Fibroblast of skin of abdomen (primary cell): ENCODE measurements at regions not wholly inside any gene's neighbourhood (a gene's known extent, or its start where the extent isn't known, plus 50 kb on each side); places are given as distances from the start of the nearest gene placed in this dataset.
A peak's percentile ranks its signal among the peaks of the same experiment; 100 is the strongest.

Experiments
- DNase-seq: peaks from one replicate; pipeline ENCODE4 v3.0.0-alpha.2; 2013

DNA sequence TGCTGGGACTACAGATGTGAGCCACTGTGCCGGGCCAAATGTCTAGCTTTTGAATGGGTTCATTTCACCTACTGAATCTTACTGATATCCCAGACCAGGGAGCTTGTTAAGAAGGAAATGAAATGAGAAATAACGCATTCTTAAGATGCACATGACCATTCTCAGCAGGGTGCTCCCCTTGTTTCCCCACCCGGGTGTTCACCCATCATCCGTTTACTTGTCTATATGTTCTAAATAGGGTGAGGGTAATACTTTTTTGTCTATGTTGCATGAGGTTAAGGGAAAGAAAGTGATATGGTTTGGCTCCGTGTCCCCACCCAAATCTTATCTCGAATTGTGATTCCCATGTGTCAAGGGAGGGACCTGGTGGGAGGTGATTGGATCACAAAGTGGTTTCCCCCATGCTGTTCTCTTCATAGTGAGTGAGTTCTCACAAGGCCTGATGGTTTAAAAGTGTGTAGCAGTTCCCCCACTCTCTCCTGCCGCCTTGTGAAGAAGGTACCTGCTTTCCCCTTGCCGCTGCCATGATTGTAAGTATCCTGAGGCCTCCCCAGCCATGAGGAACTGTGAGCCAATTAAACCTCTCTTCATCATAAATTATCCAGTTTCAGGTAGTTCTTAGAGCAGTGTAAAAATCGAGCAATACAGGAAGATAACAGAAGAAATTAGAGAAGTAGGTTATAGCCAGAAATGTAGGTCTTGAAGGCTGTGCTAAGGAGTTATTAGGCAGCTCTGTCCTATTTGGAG lies 129.1 kb downstream of the DDX1 start:
- DNase-seq: no peak

DNA sequence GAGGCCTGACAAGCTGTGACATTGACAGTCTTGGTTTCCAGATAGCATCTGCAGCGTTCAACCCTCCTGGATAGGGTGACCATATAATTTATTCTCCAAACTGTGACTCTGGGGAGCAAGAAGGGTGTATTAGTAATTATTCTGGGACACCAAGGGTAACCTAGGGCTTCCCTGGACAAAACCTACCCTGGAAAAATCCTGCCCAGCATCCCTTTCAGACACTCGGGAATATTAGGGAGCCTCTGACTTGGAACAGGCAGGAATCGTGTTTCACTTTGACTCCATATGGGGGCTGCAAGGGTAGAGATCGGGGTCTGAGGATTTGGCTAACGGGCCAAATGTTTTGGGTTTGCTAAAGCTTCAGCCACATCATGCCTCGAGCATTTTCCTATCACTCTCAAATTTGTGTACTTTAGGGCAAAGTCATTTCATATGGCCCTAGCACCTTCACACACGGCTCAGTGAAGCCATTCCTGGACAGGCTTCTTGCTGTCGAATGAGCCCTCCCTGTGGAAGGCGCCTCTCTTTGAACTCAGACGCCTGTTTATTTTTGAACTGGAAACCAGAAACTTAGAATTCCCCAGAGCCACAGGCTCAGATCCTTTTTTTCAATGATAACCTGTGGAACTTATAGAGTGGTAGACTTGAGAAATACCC lies 129.9 kb downstream of the DDX1 start:
- no peak for DNase-seq

DNA sequence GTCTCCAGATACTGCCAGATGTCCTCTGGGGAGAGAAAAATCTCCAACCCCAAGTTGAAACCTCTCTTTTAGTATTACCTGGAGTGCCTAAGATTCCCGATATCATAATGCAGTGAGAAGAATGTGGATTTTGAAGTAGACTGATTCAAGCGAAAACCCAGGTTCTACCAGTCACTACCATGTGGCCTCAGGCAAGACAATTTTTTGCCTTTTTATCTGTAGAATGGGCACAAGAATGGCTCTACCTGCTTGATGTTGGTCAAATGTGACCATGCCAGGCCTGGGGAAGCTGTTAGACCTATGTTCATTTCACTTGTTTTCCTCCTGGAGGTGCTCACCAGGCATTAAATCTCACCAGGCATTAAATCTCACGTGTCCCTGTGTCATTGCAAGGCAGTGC lies 131.3 kb downstream of the DDX1 start:
- no peak for DNase-seq

DNA sequence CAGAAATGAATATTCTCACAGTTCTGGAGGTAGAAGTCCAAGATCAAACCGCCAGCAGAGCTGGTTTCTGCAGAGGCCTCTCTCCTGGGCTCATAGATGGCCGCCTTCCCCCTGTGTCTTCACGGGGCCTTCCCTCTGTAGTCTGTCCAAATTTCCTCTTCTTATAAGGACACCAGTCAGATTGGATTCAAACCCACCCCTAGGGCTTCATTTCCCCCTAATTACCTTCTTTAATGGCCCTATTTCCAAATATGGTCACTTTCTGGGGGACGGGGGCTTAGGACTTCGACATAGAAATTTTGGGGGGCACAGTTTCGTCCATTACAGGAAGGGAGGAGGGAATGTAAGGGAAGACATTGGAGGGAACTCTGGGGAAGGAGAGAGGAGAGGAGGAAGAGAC lies 132.6 kb downstream of the DDX1 start:
- DNase-seq: no peak

DNA sequence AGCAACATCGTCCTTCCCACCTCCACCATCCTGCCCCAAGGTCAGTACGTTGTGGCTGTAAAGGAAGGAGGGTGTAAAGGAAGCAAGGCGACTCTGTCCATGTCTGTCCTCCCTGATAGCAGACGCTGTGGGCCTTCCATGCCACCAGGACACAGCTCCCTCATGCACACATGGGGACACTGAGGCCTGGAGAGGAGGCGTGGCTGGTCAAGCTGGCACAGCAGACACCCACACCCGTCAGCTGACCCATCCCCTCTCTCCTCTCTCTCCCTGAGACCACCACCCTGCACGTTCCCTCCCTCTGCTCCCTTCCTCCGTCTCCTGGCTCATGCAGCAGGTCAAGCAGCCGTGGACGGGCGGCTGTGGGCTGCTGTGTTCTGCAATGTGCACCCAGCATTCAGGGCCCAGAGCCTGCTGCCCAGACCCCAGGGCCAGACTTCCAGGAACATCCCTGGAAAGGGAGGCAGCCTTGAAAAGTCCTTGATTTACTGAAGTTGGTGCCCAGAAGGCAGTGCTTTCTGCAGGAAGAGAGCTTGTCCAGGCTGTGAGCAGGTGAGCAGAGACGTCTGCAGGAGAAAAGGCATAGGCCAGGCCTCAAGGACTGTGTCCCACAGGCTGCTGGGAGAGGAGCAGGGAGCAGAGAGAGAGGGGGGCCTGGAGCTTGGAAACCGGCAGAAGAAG lies 133.6 kb downstream of the DDX1 start:
- no peak for DNase-seq

DNA sequence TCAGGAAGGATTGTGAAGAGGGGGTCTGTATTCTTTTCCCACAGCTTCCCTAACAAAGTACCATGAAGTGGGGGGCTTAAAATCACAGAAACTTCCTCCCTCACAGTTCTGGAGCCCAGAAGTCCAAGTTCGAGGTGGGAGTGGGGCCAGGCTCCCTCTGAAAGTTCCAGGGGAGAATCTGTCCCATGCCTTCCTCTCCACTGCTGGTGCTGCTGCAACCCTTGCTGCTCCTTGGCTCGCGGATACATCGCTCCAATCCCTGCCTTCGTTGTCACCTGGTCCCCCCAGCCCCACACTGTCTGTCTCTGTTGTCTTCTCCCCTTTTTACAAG lies 134.1 kb downstream of the DDX1 start:
- no peak for DNase-seq

DNA sequence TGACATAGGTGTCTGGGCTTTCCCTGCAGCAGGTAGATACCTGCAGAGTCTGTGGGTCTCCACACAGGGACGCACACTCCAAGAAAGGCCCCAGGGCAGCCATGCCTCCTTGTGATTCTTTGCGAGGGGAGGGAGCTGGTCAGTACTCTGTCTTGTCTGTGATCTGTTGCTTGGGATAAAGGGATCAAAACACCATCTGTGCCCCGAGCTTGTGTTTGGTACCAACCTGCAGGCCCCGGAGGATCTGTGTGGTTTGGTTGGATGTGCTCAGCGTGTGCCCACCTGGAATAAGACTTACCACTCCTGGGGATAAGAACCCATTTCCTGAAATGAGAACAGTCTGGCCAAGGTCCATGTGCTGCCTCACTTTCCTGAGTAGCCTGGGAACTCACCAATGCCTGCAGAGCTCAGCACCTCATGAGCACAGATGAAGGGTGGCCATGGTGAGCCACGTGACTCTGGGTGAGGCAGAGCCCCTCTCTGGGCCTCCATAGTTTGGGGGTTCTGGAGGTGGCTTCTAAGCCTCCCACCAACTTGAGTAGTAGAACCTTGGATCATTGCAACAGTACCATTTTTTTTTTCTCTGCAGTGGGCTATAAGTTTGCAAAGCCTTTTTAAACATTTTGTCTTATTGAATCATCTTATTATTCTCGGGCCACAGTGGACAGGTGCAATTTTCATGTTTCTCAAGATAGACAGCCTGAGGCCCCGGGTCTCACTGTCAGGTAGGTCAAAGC lies 134.8 kb downstream of the DDX1 start:
- no peak for DNase-seq

DNA sequence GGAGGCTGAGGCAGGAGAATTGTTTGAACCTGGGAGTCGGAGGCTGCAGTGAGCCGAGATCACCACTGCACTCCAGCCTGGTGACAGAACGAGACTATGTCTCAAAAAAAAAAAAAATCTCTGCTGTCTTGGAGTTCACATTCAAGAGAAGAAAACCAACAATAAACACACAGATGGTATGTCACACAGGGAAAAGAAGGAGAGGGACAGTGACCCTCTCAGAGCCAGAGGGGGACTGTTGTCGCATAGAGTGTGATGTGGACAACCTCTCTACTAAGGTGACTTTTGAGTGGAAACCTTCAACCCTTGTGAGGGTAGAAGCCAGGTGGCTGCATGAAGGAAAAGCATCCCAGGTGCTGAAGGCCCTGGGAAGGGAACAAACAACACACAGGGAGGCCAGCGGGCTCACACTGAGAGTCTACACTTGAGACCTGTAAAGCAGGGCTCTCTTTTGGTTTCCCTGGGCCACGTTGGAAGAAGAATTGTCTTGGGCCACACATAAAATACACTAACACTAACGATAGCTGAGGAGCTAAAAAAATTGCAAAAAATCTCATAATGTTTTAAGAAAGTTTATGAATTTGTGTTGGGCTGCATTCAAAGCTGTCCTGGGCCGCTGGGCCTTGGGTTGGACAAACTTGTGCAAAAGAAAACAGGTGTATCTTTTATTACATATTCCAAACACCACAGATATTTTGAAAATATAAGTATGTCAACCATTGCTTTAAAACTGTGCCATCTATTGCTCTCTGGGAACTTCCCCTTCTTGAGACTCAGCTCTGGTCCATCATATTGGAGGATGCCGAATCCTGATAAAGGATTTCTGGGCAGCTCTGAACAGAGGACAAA lies 136.0 kb downstream of the DDX1 start:
- no peak for DNase-seq

DNA sequence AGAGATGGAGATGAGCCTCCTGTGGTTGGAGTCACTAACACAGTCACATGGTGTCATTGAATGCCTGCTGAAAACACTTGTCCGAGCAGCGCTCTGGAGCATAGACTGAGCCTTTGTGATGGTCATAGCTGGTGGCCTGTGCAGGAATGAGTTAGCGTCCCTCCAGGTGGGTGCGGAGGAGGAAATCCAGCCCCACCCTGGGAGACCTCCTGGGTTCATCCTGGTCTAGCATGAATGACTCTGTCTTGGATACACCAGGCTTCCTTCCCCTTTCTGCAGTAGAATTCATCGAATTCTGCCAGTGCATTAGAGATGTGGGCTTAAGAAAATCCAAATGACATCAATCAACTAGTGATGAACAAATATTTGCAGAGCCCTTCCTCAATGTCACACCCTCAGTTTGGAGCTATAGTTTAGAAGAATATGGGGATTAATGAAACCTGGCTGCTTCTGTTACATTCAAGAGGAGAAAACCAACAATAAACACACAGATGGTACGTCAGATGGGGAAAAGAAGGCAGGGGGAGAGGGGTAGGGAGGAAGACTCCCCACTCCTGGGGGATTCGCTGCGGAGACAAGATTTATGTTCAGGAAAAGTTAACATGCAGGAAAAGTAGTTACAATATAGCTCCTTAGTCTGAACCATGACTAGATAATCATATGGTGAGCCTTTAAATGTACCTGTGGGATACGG lies 136.7 kb downstream of the DDX1 start:
- no peak for DNase-seq

DNA sequence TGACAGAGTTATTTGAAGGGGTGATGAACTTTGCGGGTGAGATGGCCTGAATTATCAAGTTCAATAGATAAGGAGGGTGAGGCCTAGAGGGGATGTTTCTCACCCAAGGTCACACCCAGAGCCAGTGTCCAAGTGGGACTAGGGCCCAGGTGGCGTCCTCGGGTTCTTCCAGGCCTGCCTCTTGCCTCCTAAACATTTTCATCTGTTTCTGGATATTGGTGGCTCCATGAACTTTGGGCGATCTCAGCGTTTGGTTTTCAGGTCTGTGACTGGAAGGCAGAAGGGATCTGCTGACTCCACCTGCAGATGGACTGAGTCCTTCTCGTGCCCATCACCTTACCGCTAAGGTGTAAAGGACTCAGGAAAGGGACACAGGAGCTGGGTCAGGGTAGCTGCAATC lies 137.3 kb downstream of the DDX1 start:
- DNase-seq: no peak

DNA sequence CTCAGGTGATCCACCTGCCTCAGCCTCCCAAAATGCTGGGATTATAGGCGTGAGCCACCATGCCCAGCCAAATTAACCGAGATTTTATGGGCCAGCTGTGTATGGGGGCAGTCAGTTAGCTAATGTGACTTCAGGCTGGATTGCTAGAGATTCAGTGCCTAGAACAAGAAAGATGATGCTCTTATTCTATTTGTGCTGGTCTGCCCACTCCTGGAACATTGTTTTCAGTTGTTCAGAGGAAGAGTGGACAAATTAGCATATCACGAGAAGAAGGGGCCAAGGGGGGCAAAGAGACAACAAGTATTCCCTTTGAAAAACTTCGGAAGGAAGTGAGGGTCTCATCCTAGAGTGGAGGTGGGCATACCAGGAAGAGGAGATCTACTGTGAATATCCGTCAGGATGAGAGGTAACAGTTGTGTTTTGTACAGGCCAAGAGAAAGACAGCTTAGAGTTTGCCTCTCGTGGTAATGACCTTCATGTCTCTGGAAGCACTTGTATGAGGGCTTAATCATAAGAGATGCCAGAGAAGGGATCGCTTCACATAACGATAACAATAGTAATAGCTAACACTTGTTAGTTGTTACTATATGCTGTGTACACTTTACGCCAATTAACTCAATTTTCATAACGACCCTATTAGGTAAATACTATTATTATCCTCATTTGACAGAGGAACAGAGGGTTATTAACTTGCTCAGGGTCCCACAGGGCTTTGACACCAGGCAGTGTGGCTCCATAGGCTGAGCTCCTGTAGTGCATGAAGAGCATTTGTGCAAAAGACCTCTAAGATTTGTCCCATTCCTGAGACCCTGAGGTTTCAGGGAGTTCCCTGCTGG lies 138.3 kb downstream of the DDX1 start:
- DNase-seq: no peak

DNA sequence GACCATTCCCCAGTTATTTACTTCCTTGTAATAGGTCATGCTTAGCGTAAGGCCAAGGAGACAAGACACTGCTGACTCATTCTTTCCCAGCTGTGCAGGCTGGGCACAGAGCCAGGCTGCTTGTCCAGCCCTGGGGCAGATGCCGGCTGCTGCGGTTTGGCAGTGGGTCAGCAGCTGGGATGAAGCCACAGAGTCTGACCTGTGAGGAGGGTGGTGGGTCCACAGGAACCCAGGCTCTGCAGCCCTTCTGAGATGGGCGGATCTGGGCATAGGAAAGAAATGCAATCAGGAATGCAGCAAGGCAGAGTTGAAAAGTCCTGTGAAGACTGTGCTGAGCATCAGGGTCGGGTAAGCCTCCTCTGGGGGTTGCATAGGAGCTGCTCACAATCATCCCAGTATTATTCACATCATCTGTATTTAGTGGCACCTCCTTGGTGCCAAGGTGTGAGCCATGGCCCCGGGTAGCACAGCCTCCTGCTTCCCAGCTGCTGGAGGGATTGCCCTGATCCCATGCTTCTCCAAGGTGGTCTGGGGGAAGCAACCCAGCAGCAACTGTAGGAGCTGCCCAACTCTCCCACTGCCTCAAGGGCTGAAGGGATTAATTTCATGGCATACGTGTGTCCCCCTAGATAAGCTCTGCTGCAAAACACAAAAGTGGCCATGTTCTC lies 139.0 kb downstream of the DDX1 start:
- DNase-seq: peak; percentile 83

DNA sequence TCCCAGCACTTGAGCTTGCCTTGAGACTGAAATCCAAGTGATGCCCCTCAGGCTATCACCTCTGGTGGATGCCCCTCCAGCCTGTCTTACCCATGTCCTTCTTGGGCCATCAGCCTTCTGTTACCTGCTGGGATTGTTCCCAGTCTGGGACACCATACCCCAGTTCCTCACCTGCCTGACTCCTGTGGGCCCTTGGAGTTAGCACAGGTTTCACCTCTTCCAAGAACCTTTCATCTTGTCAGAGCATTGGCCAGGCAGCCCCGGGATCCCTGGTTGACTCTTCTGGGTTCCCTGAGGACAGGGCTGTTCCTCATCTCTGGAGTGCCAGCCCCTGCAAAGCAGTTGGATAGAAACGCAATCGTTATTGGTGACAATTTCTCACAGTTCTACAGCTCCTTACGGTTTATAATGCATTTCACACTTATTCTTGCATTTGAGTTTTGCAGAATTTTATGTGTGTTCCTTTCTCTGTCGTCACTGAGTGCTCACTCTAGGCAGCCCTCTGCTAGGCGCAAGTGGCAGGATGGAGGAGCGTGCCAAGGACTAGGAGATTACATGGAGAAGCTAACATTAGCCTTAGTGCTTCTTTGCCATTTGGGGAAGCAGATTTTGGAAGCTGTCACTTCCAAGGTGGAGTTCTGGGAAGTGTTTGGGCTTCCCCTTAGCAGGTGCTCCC lies 139.7 kb downstream of the DDX1 start:
- no peak for DNase-seq

DNA sequence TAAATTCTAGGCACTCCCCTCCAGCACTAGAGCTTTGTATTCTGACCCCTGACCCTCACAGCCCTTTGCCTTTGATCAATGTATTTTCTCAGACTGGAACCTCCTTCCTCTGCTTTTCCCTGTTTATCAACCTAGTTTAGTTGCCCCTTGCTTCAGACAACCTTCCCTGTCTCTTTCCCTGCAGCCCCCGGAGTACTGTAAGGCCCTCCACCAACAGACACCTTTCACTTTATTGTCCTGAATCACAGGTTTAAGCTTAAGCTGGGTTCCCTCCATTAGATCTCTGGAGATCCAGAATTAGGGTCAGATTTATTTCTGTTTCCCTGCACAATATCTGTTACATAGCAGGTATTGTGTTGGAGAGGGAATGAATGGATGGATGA lies 140.2 kb downstream of the DDX1 start:
- DNase-seq: no peak

DNA sequence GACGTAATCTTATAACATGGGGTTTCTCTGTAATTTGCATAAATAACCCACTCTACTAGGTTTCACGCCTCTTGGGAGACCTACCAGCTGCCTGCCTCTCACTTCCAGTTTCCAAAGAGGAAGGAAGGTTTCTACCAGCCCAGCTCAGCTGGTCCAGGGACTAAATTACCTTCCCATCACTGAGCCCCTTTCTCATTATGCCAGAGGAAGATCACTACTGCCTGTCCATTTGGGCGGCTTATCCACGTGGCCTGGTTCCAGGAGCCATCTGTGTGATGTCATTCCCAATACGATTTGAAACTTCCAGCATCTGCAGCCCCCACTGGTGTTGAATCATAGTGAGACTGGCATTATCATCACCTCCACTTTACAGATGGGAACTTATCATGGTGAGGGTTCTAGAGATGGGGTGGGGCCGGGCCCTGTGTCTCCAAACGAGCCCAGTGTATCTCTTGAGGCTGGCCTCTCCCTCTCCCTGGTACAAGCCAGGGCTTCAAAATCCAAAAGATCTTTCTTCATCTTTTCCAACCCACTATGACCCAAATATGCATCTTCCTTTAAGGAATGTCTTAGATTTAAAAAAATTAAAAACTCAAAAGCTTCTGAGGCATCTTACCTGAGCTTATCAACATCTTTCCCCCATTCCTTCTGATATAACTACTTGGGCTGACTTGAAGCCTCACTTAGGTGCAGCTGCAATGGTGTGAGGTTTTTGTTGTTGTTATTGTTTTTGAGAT lies 140.8 kb downstream of the DDX1 start:
- DNase-seq: no peak

DNA sequence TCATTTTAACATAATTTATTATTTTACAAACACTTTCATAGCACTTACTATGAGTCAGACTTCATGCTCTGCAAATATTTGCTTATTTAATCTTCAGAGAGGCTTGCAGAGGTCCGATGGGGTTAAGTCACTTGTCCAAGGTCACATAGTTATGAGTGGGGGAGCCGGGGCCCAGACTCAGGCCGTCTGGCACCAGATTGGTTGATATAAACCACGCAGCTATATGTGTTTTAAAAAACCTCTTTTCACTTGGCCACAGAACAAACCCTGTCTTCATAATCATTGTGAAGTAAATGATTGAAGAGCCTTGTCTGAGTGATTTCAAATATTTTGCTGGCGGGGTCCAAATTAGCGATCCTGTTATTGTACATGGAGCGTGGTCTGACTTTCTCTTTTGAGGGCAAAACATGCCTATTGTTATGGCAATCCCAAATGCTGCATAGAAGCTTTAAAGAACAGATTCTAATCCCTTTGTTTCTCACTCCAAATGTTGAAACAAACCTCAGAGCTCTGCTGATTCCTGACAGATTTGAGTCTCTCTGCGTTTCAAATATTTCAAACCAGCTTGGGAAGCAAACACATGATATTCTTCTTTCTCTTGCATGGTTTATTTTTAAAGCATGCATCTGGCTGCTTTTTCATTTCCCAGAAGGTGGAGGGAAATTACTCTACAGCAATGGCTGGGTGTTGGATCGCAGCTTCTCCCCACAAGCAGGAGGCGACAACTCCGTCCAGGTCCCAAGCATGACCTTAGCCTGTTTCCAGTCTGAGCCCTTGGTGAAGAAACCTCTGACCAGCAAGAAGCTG lies 142.4 kb downstream of the DDX1 start:
- DNase-seq: peak; percentile 50

DNA sequence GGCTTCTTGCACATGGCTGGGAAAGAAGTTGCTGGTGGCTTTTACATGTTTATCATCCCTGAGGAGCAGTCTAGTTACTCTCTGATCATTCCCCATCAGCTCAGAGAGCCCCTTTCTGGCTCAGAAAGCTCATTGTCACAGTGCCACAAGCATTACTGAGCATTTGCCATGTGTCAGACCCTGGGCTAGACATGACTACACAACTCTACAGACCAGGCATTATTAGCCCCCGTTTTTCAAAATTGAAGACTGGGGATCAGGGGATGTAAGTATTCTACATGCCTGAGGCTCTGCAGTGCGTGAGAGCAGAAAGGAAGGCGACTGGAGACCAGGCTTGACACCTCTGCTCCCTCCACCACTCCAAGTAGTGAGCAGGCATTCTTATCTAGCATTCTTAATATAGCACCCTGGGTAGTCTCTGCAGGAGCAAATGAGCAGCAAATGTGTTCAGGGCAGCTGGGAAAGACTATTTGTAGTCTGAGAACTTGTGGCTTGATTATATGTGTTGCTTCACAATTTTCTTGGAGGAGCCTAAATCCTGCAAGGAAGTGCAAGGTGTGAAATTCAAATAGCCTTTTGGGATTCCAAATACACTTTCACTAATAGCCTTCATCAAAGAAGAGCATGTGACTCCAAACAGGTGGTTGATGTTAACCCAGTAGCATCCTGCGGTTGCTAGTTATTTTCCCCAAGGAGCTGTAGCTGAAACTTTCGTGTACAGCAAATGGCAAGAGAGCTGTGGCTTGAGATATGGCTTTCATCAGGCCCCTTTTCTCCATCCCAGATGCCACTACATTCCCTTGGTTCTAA lies 143.2 kb downstream of the DDX1 start:
- DNase-seq: no peak
